ENCODE measurements at regions not wholly inside any gene's neighbourhood (a gene's known extent, or its start where the extent isn't known, plus 50 kb on each side); places are given as distances from the start of the nearest gene placed in this dataset.

- DNase-seq = no peak
Observed at GRCh38 chr22:47850644-47851151, 1088.2 kb downstream of the TBC1D22A start.

GRCh38 chr22:47849576-47849975 is 1087.1 kb downstream of the TBC1D22A start:
- DNase-seq = no peak

- no peak for DNase-seq
Observed at GRCh38 chr22:47848184-47848920, 1085.9 kb downstream of the TBC1D22A start.

GRCh38 chr22:47847131-47847890 is 1084.9 kb downstream of the TBC1D22A start:
- DNase-seq = no peak

- no peak for DNase-seq
Observed at GRCh38 chr22:47846206-47846605, 1083.8 kb downstream of the TBC1D22A start.

GRCh38 chr22:47842119-47842518 is 1079.7 kb downstream of the TBC1D22A start:
- DNase-seq = no peak

- DNase-seq = no peak
Observed at GRCh38 chr22:47841156-47841555, 1078.7 kb downstream of the TBC1D22A start.

GRCh38 chr22:47839595-47840227 is 1077.3 kb downstream of the TBC1D22A start:
- no peak for DNase-seq

GRCh38 chr22:47837703-47838102 is 1075.3 kb downstream of the TBC1D22A start:
- DNase-seq = no peak

GRCh38 chr22:47836957-47837356 is 1074.5 kb downstream of the TBC1D22A start:
- no peak for DNase-seq

- no peak for DNase-seq
Observed at GRCh38 chr22:47835726-47836125, 1073.3 kb downstream of the TBC1D22A start.

GRCh38 chr22:47826016-47826415 is 1063.6 kb downstream of the TBC1D22A start:
- no peak for DNase-seq

GRCh38 chr22:47822422-47822821 is 1060.0 kb downstream of the TBC1D22A start:
- no peak for DNase-seq

- DNase-seq = no peak
Observed at GRCh38 chr22:47818496-47818895, 1056.0 kb downstream of the TBC1D22A start.

- DNase-seq = no peak
Observed at GRCh38 chr22:47817380-47817779, 1054.9 kb downstream of the TBC1D22A start.

GRCh38 chr22:47816863-47817210 is 1054.4 kb downstream of the TBC1D22A start:
- no peak for DNase-seq

- no peak for DNase-seq
Observed at GRCh38 chr22:47816121-47816862, 1053.8 kb downstream of the TBC1D22A start.

- no peak for DNase-seq
Observed at GRCh38 chr22:47814474-47814873, 1052.0 kb downstream of the TBC1D22A start.

- no peak for DNase-seq
Observed at GRCh38 chr22:47813661-47814060, 1051.2 kb downstream of the TBC1D22A start.

- no peak for DNase-seq
Observed at GRCh38 chr22:47811971-47812370, 1049.5 kb downstream of the TBC1D22A start.

GRCh38 chr22:47810505-47811500 is 1048.4 kb downstream of the TBC1D22A start:
- DNase-seq = no peak

All from NCI-H1417 treated with DMSO at 0.1 percent for 48 hours (cell line).